AG10803 (cell line): ENCODE measurements at regions not wholly inside any gene's neighbourhood (a gene's known extent, or its start where the extent isn't known, plus 50 kb on each side); places are given as distances from the start of the nearest gene placed in this dataset.

ENCODE experiments used
- DNase-seq: peaks from one replicate; pipeline ENCODE4 v3.0.0; 2010; ENCODE audit warnings: low read depth
- H3K4me3 ChIP-seq: 2 replicates; pipeline ENCODE4 v1.5.1; 2011; ENCODE audit warnings: mild to moderate bottlenecking, low read length, control low read depth
- CTCF ChIP-seq: conservative IDR thresholded peaks from 2 replicates; pipeline ENCODE4 v1.5.1; 2011; ENCODE audit warnings: mild to moderate bottlenecking, low read length, control low read depth, inconsistent platforms

GRCh38 chr9:96088510-96088909 lies 213.0 kb downstream of the ERCC6L2 start:
- DNase-seq = no peak
- TF ChIP-seq CTCF = no peak
- no peak overlapping the region for H3K4me3 ChIP-seq

DNA sequence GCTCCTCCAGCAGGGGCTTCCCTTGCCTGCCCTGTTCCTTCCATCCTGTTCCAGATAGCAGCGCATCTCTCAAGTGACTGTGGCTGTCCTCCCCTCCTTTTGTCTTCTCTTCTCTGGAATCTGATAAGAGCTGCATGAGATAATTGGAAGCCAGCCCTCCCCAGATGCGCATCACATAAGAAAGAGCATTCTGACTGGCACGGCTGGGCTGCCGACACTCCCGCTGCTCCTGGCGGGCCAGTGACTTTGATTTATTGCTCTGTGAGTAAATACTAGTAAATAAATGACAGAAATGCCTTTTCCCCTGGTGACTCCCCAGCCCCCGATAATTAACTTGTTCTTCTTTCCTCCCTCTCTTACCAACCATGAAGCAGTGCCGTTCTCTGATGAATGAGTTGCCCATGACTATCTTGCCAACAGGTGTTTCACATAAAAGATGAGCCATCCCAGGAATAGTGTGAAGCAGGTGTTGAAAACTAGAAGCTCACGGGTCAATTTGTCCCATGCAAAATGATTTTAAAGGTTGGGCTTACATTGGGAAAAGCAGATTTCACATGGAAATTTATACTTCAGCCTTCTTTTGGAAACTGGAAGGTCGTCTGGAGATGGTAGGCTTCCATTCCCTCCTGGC lies 212.3 kb downstream of the ERCC6L2 start:
- TF ChIP-seq CTCF = no peak
- DNase-seq = no peak
- no peak overlapping the region for H3K4me3 ChIP-seq

- no peak for DNase-seq
- no peak for TF ChIP-seq CTCF
- no peak overlapping the region for H3K4me3 ChIP-seq
Measured at GRCh38 chr9:96086936-96087571, 211.6 kb downstream of the ERCC6L2 start.

GRCh38 chr9:96085491-96086143 lies 210.1 kb downstream of the ERCC6L2 start:
- DNase-seq = no peak
- H3K4me3 ChIP-seq = no peak overlapping the region
- TF ChIP-seq CTCF = no peak

DNA sequence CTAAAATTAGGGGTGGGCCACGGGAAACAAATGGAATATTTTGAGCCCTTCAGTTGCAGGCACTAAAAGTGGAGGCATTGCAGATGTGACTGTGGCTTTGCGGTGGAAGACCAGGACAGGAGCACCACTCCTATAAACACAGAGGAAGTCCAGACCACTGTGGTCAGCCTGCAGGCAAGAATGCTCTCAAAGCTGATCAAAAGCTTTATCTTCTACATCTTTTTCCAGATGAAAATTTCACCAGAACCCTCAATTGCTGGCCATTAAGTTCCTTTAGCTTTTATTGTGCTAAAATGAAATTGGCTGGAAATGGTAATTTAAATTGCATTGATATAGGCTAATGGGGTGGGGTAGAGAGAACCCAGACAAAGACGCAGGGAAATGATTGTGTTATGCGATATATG lies 208.8 kb downstream of the ERCC6L2 start:
- no peak for DNase-seq

DNA sequence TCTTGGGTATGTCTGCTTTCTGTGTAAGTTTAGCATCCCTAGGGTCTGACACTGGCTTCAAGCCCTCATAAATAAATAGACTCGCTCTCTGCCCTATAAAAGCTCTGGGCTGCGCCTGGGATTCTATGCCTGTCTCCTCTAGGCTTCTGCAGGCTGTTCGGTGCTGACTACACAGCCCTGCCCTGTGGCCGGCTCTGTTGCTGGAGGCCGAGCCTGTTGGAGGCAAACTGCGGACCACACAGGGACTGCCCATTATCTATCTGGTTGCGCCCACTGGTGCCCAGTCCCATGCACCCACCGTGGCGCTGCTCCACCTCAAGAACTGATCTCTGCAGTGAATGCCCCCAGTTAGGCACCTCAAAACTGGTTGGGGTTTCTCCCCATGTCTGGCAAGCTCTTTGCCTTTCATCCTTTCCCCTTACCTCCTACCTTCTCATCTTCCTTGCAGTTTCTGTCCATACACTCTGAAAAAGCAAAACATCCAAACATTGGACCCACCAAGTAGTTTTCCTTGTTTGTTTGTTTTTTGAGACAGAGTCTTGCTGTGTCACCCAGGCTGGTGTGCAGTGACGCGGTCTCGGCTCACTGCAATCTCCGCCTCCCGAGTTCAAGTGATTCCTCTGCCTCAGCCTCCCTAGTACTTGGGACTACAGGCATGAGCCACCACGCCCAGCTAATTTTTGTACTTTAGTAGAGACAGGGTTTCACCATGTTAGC lies 207.2 kb downstream of the ERCC6L2 start:
- no peak for DNase-seq

More for the DNA sequence above, 208.8 kb downstream of the ERCC6L2 start:
- H3K4me3 ChIP-seq = no peak overlapping the region
- no peak for TF ChIP-seq CTCF

More for the DNA sequence above, 207.2 kb downstream of the ERCC6L2 start:
- no peak for TF ChIP-seq CTCF
- H3K4me3 ChIP-seq = no peak overlapping the region
